LNCaP clone FGC (cell line): ENCODE measurements at regions not wholly inside any gene's neighbourhood (a gene's known extent, or its start where the extent isn't known, plus 50 kb on each side); places are given as distances from the start of the nearest gene placed in this dataset.

Experiments
- DNase-seq: peaks from one replicate; pipeline ENCODE4 v3.0.0-alpha.2; 2011; ENCODE audit warnings: low read depth
- H3K4me3 ChIP-seq: 2 replicates; pipeline ENCODE4 v1.5.1; 2011; ENCODE audit warnings: mild to moderate bottlenecking, low read depth, low read length, control low read depth
- CTCF ChIP-seq: IDR thresholded peaks from 2 replicates; pipeline ENCODE4 v1.5.1; 2012; ENCODE audit warnings: mild to moderate bottlenecking; ENCODE audit not compliant: control insufficient read depth, insufficient read depth; ENCODE audit errors: extremely low read depth

GRCh38 chr17:74148446-74148845 is 55.0 kb upstream of the RPL38 start:
- H3K4me3 ChIP-seq, result no peak overlapping the region
- no peak for DNase-seq
- no peak for TF ChIP-seq CTCF

GRCh38 chr17:74148901-74149596 is 54.4 kb upstream of the RPL38 start:
- no peak overlapping the region for H3K4me3 ChIP-seq
- TF ChIP-seq CTCF, result no peak
- DNase-seq, result no peak

GRCh38 chr17:74149597-74150427 is 53.7 kb upstream of the RPL38 start:
- no peak for TF ChIP-seq CTCF
- H3K4me3 ChIP-seq, result no peak overlapping the region
- no peak for DNase-seq

DNA sequence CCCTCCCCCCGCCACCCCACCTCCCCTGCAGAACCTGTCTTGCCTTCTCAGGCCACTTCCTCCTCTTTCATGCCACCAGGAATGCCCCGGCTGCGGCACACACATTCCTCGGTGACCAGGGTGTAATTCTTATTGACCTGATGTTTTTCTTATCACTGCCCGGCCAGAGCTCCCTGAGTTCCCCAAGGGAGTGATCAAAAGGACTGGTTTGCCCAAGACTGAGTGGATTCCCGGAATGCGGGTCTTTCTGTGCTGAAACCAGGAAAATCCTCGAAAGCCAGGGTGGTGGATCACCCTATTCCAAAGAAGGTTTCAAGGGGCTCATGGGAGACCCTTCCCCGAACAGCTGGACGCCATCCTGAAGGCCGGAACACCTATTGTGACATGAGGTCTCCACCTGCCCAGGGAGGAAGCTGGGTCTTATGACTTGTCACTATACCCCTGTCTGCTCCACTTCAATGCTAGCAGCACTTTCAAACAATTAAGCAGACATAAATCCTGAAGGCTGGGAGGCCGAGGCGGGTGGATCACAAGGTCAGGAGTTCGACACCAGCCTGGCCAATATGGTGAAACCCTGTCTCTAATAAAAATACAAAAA is 53.0 kb upstream of the RPL38 start:
- DNase-seq, result no peak
- TF ChIP-seq CTCF, result no peak
- no peak overlapping the region for H3K4me3 ChIP-seq

- DNase-seq, result no peak
- H3K4me3 ChIP-seq, result no peak overlapping the region
- TF ChIP-seq CTCF, result no peak
Measured at GRCh38 chr17:74151551-74152315, 51.7 kb upstream of the RPL38 start.

DNA sequence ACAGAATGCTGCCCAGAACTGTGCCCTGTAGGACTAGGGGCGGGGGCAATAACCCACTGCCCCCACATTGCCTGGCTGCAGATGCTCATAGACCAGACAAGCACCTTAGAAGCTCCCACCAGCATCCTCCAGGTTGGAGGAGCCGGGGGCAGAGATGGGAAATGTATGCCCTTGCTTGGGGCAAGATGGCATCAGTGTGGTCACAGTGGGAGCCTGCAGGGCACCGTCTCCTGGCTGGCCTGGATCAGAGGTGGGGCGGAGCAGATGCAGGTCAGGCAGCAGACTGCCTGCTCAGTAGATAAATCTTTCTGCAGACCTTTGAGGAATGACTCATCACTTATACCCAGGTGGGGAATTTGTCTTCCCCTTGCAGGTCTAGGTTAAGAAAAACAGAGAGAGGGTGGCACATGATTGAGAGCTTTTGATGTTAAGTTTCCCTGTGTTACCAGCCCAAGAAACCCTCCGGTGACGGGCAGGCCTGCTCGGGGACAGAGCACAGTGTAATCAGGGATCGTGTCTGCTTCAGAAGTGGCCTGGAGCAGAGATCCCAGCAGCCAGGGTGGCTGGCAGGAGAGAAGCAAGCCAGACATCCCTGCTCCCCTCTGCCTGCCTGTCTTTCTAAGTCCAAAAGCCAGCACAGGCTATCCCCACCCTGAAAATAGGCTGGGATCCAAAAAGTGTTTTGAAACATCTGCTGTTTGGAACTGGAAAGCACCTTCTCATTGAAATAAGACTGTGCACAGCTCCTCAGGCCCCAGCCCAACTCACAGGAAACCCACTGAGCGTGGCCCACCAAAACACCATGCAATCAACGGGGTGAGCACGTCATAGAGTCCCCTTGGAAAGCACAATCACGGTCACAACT is 50.7 kb upstream of the RPL38 start:
- no peak overlapping the region for H3K4me3 ChIP-seq
- no peak for DNase-seq
- TF ChIP-seq CTCF, result no peak
